HL-60 (cell line): ENCODE measurements at regions not wholly inside any gene's neighbourhood (a gene's known extent, or its start where the extent isn't known, plus 50 kb on each side); places are given as distances from the start of the nearest gene placed in this dataset.

Experiments used
- DNase-seq, 2 experiments: peaks; one replicate each; pipeline ENCODE4 v3.0.0-alpha.2; 2010 to 2020; ENCODE audit warnings: low read depth in 1 of 2, low spot score in 1 of 2
- H3K27ac ChIP-seq: fragments of 250-450 bp; sonication (Bioruptor Pico); replicated peaks from 2 replicates; pipeline ENCODE4 v1.5.1; 2020; ENCODE audit warnings: mild to moderate bottlenecking, moderate library complexity
- H3K27me3 ChIP-seq: fragments of 250-450 bp; sonication (Bioruptor Pico); 2 replicates; pipeline ENCODE4 v1.5.1; 2021; ENCODE audit warnings: mild to moderate bottlenecking, moderate library complexity; ENCODE audit not compliant: insufficient read depth, poor library complexity, severe bottlenecking
- H3K4me3 ChIP-seq: replicated peaks from 2 replicates; pipeline ENCODE4 v1.5.1; 2011; ENCODE audit warnings: mild to moderate bottlenecking, control low read depth, low read length; ENCODE audit not compliant: insufficient read depth
- GABPA ChIP-seq: IDR thresholded peaks from 2 replicates; pipeline ENCODE4 v1.6.1; 2012; ENCODE audit warnings: low read depth
- POLR2AphosphoS5 ChIP-seq: IDR thresholded peaks from 2 replicates; pipeline ENCODE4 v1.6.1; 2012; ENCODE audit warnings: low read depth
- SPI1 ChIP-seq: IDR thresholded peaks from 2 replicates; pipeline ENCODE4 v1.6.1; 2012; ENCODE audit warnings: low read depth, mild to moderate bottlenecking, borderline replicate concordance
- TF ChIP-seq, protein P1 (sequence below): IDR thresholded peaks from one replicate; pipeline ENCODE4 v1.5.1; 2011; ENCODE audit warnings: low read length, control low read depth, inconsistent platforms; ENCODE audit not compliant: insufficient read depth
- TF ChIP-seq, protein P2 (sequence below): IDR thresholded peaks from 2 replicates; pipeline ENCODE4 v1.6.1; 2012; ENCODE audit warnings: low read depth; ENCODE audit not compliant: insufficient replicate concordance

DNA sequence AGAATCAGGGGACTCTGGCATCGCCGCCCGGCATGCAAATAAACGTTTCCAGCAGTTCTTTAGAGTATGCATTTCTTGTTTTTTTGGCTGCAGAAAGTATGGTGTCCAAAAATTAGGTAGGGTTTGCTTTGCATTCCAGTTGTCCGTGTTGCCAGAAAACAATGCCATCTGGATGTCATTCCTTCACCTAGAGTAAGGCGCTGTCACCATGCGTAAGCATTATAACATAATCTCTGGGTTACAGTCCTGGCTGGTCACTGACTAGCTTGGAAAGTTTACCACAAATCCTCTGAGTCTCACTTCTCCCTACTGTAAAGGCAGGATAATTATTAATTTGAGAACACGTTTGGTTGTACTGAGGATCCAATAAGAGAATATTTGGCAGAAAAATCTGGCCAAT, 457.7 kb downstream of the XYLT1 start:
- no peak overlapping the region for H3K27ac ChIP-seq
- TF ChIP-seq, protein P1, sequence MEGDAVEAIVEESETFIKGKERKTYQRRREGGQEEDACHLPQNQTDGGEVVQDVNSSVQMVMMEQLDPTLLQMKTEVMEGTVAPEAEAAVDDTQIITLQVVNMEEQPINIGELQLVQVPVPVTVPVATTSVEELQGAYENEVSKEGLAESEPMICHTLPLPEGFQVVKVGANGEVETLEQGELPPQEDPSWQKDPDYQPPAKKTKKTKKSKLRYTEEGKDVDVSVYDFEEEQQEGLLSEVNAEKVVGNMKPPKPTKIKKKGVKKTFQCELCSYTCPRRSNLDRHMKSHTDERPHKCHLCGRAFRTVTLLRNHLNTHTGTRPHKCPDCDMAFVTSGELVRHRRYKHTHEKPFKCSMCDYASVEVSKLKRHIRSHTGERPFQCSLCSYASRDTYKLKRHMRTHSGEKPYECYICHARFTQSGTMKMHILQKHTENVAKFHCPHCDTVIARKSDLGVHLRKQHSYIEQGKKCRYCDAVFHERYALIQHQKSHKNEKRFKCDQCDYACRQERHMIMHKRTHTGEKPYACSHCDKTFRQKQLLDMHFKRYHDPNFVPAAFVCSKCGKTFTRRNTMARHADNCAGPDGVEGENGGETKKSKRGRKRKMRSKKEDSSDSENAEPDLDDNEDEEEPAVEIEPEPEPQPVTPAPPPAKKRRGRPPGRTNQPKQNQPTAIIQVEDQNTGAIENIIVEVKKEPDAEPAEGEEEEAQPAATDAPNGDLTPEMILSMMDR, result no peak
- TF ChIP-seq POLR2AphosphoS5, result no peak
- TF ChIP-seq GABPA, result no peak
- TF ChIP-seq SPI1, result no peak
- TF ChIP-seq, protein P2, sequence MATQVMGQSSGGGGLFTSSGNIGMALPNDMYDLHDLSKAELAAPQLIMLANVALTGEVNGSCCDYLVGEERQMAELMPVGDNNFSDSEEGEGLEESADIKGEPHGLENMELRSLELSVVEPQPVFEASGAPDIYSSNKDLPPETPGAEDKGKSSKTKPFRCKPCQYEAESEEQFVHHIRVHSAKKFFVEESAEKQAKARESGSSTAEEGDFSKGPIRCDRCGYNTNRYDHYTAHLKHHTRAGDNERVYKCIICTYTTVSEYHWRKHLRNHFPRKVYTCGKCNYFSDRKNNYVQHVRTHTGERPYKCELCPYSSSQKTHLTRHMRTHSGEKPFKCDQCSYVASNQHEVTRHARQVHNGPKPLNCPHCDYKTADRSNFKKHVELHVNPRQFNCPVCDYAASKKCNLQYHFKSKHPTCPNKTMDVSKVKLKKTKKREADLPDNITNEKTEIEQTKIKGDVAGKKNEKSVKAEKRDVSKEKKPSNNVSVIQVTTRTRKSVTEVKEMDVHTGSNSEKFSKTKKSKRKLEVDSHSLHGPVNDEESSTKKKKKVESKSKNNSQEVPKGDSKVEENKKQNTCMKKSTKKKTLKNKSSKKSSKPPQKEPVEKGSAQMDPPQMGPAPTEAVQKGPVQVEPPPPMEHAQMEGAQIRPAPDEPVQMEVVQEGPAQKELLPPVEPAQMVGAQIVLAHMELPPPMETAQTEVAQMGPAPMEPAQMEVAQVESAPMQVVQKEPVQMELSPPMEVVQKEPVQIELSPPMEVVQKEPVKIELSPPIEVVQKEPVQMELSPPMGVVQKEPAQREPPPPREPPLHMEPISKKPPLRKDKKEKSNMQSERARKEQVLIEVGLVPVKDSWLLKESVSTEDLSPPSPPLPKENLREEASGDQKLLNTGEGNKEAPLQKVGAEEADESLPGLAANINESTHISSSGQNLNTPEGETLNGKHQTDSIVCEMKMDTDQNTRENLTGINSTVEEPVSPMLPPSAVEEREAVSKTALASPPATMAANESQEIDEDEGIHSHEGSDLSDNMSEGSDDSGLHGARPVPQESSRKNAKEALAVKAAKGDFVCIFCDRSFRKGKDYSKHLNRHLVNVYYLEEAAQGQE, result no peak
- no peaks in the 10 kb centered on the region for H3K27me3 ChIP-seq
- no peak overlapping the region for H3K4me3 ChIP-seq
- DNase-seq, result no peak

DNA sequence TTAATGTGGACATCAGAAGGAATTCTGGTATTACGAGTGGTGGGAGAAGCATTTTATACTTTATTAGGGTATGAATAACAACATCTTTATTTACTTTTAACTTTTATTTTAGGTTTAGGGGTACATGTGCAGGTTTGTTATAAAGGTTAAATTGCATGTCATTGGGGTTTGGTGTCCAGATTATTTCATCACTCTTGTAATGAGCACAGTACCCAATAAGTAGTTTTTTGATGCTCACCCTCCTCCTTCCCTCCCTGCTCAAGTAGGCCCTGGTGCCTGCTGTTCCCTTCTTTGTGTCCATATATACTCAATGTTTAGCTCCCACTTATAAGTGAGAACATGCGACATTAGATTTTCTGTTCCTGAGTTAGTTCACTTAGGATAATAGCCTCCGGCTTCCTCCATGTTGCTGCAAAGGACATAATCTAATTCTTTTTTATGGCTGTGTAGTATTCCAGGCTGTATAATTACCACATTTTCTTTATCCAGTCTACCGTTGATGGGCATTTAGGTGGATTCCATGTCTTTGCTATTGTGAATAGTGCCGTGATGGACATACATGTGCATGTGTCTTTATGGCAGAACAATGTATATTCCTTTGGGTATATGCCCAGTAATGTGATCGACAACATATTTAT, 456.2 kb downstream of the XYLT1 start:
- Histone ChIP-seq H3K27me3 (no peaks in the 10 kb centered on the region), H3K4me3 (no peak overlapping the region), H3K27ac (no peak overlapping the region)
- no peak for TF ChIP-seq GABPA
- TF ChIP-seq, protein P1, result no peak
- TF ChIP-seq POLR2AphosphoS5, result no peak
- TF ChIP-seq, protein P2, result no peak
- no peak for TF ChIP-seq SPI1
- no peak for DNase-seq

DNA sequence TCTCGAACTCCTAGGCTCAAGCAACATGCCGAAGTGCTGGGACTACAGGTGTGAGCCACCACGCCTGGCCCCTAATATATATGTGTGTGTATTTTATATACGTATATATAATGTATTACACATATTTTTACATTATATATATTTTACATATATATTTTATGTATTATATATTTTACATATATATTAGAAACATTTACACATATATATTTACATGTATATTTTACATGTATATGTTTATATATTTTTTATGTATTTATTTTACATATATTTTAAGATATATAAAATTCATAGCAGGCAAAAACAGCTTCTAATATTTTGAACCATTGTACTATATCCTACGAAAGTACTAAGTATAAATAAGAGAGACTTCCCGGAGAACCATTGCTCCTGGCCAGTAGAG, 455.1 kb downstream of the XYLT1 start:
- H3K4me3 ChIP-seq, result no peak overlapping the region
- H3K27ac ChIP-seq, result no peak overlapping the region
- DNase-seq, result no peak
- TF ChIP-seq, protein P1, result no peak
- no peak for TF ChIP-seq GABPA
- TF ChIP-seq, protein P2, result no peak
- TF ChIP-seq SPI1, result no peak
- no peak for TF ChIP-seq POLR2AphosphoS5
- H3K27me3 ChIP-seq, result no peaks in the 10 kb centered on the region
